LNCaP clone FGC (cell line): ENCODE measurements at regions not wholly inside any gene's neighbourhood (a gene's known extent, or its start where the extent isn't known, plus 50 kb on each side); places are given as distances from the start of the nearest gene placed in this dataset.

ENCODE experiments used
- DNase-seq: peaks from one replicate; pipeline ENCODE4 v3.0.0-alpha.2; 2011; ENCODE audit warnings: low read depth
- H3K4me3 ChIP-seq: 2 replicates; pipeline ENCODE4 v1.5.1; 2011; ENCODE audit warnings: mild to moderate bottlenecking, low read depth, low read length, control low read depth
- CTCF ChIP-seq: IDR thresholded peaks from 2 replicates; pipeline ENCODE4 v1.5.1; 2012; ENCODE audit warnings: mild to moderate bottlenecking; ENCODE audit not compliant: control insufficient read depth, insufficient read depth; ENCODE audit errors: extremely low read depth

- no peak for DNase-seq
- H3K4me3 ChIP-seq = no peak overlapping the region
- TF ChIP-seq CTCF = no peak
Observed at GRCh38 chr11:82599836-82600235, 133.8 kb downstream of the FAM181B start.

- H3K4me3 ChIP-seq = no peak overlapping the region
- no peak for DNase-seq
- TF ChIP-seq CTCF = no peak
Observed at GRCh38 chr11:82586581-82586980, 147.1 kb downstream of the FAM181B start.

GRCh38 chr11:82577246-82577645 is 156.4 kb downstream of the FAM181B start:
- DNase-seq = no peak
- H3K4me3 ChIP-seq = no peak overlapping the region
- TF ChIP-seq CTCF = no peak

GRCh38 chr11:82560836-82561235 is 172.8 kb downstream of the FAM181B start:
- TF ChIP-seq CTCF = no peak
- no peak for DNase-seq
- no peak overlapping the region for H3K4me3 ChIP-seq

- no peak for DNase-seq
- TF ChIP-seq CTCF = no peak
- H3K4me3 ChIP-seq = no peak overlapping the region
Observed at GRCh38 chr11:82559609-82560008, 174.1 kb downstream of the FAM181B start.

GRCh38 chr11:82557274-82557673 is 176.4 kb downstream of the FAM181B start:
- no peak for DNase-seq
- no peak overlapping the region for H3K4me3 ChIP-seq
- no peak for TF ChIP-seq CTCF

- no peak for TF ChIP-seq CTCF
- DNase-seq = no peak
- H3K4me3 ChIP-seq = no peak overlapping the region
Observed at GRCh38 chr11:82556210-82556609, 177.5 kb downstream of the FAM181B start.
